ENCODE measurements at regions not wholly inside any gene's neighbourhood (a gene's known extent, or its start where the extent isn't known, plus 50 kb on each side); places are given as distances from the start of the nearest gene placed in this dataset.
A peak's percentile ranks its signal among the peaks of the same experiment; 100 is the strongest.

DNA sequence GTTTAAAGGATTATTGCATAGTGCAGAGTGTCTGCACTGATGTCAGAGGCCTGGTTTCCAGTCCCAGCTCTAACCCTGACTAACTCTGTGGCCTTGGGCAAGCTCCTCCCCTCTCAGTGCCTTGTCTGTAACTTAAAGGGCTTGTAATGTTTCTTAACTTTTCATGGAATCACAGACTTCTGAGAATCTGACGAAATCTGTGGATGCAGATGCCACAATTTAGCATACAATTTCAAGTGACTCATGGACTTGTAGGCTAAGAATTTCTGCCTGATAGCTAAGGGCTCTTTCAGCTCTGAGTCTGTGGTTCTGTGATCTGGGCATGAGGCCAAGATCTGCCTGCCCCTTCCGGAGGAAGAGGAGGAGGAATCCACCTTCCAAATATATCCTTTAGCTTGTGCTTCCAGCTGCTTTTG lies 236.9 kb downstream of the AR start:
- DNase-seq (ENCODE audit: low read depth) = peak; percentile 87
- H3K4me3 ChIP-seq (ENCODE audit: low read depth, low read length) = no peak overlapping the region

DNA sequence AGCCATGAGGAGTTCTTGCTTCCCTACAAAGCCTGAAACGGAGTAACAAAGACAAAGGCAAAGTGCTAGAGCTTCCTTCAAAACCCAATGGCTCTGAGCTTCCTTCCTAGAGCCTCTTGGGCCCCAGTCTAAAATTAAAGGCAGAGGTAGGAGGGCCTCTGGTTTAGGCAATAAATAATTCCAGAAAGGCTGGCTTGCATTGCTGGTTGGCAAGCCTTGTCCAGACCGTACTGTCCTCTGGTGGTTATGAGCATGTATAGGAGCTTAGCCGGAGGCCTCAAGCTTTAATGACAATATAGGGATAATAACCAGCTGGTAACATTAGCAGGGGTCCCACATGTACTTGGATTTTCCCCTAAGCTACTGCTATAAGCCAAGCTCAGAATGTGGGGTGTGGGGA lies 237.3 kb downstream of the AR start:
- no peak overlapping the region for H3K4me3 ChIP-seq (ENCODE audit: low read depth, low read length)
- DNase-seq (ENCODE audit: low read depth) = no peak

DNA sequence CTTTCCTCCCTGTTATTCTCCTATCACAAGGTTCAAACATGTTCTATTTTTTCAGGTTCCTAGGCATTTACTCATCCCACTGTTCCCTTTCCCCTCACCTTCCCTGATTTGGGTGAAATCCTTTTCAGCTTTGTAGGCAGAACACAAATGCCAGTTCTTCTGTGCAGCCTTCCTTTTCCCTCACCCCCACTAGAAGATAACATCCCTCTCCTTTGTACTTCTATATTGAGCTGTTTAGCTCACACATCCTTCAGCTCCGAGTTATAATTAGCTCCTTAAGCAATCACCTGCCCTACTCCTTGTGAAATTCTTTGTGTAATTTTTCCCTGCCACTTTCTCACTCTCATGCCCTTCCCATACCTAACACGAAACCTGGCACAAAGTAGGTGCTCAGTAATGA lies 240.9 kb downstream of the AR start:
- no peak overlapping the region for H3K4me3 ChIP-seq (ENCODE audit: low read depth, low read length)

DNA sequence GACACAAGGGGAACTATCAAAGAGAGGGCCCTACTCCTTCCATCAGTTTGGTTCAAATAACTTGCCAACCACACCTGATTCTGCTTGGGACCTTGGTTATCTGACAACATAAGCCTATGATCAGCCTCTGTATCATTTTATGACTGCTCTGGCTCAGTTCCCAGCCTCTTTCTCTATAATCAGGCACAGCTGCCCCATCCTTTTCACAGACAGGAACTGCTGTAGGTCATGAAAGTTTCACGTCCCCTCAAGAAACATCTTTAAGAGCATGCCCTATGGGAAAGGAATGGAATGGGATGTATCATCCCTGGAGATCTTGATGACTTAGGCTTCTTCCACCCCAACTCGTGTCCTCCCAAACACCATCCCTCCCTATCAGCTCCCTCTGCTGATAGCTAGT lies 243.4 kb downstream of the AR start:
- no peak for DNase-seq (ENCODE audit: low read depth)
- H3K4me3 ChIP-seq (ENCODE audit: low read depth, low read length) = no peak overlapping the region

More for the DNA sequence above, 240.9 kb downstream of the AR start:
- DNase-seq (ENCODE audit: low read depth) = no peak

DNA sequence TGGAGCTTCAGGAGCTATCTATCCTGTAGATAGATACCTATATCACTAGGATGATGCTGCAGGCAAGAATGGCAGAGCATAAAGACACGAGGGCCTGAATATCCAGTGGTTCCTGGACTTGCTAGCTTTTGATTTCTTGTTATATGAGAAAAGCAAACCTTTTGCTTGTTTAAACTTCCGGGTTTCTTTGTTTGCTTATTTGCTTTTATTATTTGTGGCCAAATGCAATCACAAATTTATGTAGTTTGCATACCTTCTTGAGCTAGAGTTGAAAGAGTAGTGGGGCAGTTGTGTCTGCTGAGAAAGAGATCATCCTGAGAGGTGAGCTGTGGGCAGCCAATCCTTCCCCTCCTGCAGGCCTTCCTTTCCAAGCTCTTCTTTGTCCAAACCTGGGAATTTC lies 245.7 kb downstream of the AR start:
- no peak overlapping the region for H3K4me3 ChIP-seq (ENCODE audit: low read depth, low read length)
- DNase-seq (ENCODE audit: low read depth) = no peak

Measured in skeletal muscle cell (primary cell).